HCT116 (cell line): ENCODE measurements at regions not wholly inside any gene's neighbourhood (a gene's known extent, or its start where the extent isn't known, plus 50 kb on each side); places are given as distances from the start of the nearest gene placed in this dataset.

Source experiments
- ATAC-seq: fragments of 200-7000 bp; cut with Tn5 transposase; 2 replicates; pipeline ENCODE4 v1.9.1; 2020; ENCODE audit warnings: mild to moderate bottlenecking, moderate library complexity
- BruUV-seq: library from RNA; stranded (reverse); fragments of 400-500 nt; replicated peaks from 2 replicates; lab custom pipeline; 2021; lab: Mats Ljungman, UMichigan
- CTCF ChIA-PET: fragments of 300-600 bp; sonication (Branson Sonifier 250); formaldehyde crosslinking; loops from one replicate; lab custom pipeline; 2021; ENCODE audit warnings: antibody characterized with exemption; lab: Charles Lee
- POLR2A ChIA-PET: fragments of 300-600, 350-600 bp; sonication (Branson Sonifier 250); formaldehyde crosslinking; loops from one replicate; lab custom pipeline; 2021; ENCODE audit warnings: antibody characterized with exemption; lab: Charles Lee
- RAD21 ChIA-PET, 2 experiments: fragments of 300-600 bp; sonication (Branson Sonifier 250); formaldehyde crosslinking; loops; one replicate each; lab custom pipeline; 2023; ENCODE audit warnings: low total read pairs in 2 of 2; ENCODE audit not compliant: uncharacterized antibody in 2 of 2, unreplicated experiment in 2 of 2, low non-redundant PET in 1 of 2; lab: Charles Lee
- DNase-seq: peaks from one replicate; pipeline ENCODE4 v3.0.0-alpha.2; 2010; ENCODE audit warnings: low read depth, low spot score
- H2AFZ ChIP-seq: fragments of 200-600 bp; shearing (Covaris generic), sonication (generic); 2 replicates; pipeline ENCODE4 v1.6.1; 2017; ENCODE audit warnings: low read depth, mixed run types, mixed read lengths, antibody characterized with exemption, low read length; ENCODE audit not compliant: poor library complexity, severe bottlenecking
- H3K27ac ChIP-seq: 2 replicates; pipeline ENCODE4 v1.5.1; 2012; ENCODE audit warnings: low read depth, low read length
- H3K27me3 ChIP-seq: fragments of 200-600 bp; sonication (generic); 2 replicates; pipeline ENCODE4 v1.6.1; 2016; ENCODE audit warnings: mixed run types, low read length, mixed read lengths; ENCODE audit not compliant: insufficient read depth
- H3K36me3 ChIP-seq, 2 experiments: fragments of 200-500 bp in 1 of 2; fragments of 200-600 bp in 1 of 2; sonication (Bioruptor generic) in 1 of 2; sonication (generic) in 1 of 2; 2 replicates each; pipeline versions ENCODE4 v1.5.1 to v1.6.1; 2014 to 2016; ENCODE audit warnings: low read length in 2 of 2, inconsistent platforms in 1 of 2, mixed read lengths in 1 of 2, mixed run types in 1 of 2; ENCODE audit not compliant: insufficient read depth in 2 of 2, control insufficient read depth in 1 of 2
- H3K4me1 ChIP-seq, 2 experiments: fragments of 200-600 bp in 1 of 2; sonication (generic) in 1 of 2; 2 replicates each; pipeline versions ENCODE4 v1.5.1 to v1.6.1; 2012 to 2017; ENCODE audit warnings: low read length in 2 of 2, inconsistent platforms in 1 of 2, mild to moderate bottlenecking in 1 of 2, mixed read lengths in 1 of 2, mixed run types in 1 of 2, moderate library complexity in 1 of 2; ENCODE audit not compliant: insufficient read depth in 2 of 2, control insufficient read depth in 1 of 2
- H3K4me2 ChIP-seq: fragments of 200-600 bp; sonication (generic); 2 replicates; pipeline ENCODE4 v1.6.1; 2017; ENCODE audit warnings: mixed run types, low read length, mixed read lengths
- H3K4me3 ChIP-seq, 2 experiments: fragments of 200-600 bp in 1 of 2; sonication (generic) in 1 of 2; replicated peaks in 1 of 2; 2 replicates each; pipeline ENCODE4 v1.5.1; 2011 to 2016; ENCODE audit warnings: low read length in 2 of 2, control low read depth in 1 of 2, low read depth in 1 of 2, mild to moderate bottlenecking in 1 of 2, mixed read lengths in 1 of 2, mixed run types in 1 of 2
- H3K79me2 ChIP-seq: fragments of 200-600 bp; sonication (generic); 2 replicates; pipeline ENCODE4 v1.6.1; 2017; ENCODE audit warnings: mild to moderate bottlenecking, mixed run types, low read length, moderate library complexity, mixed read lengths; ENCODE audit not compliant: insufficient read depth
- H3K9ac ChIP-seq: fragments of 200-600 bp; sonication (generic); 2 replicates; pipeline ENCODE4 v1.6.1; 2016; ENCODE audit warnings: low read length, mixed read lengths
- H3K9me2 ChIP-seq: fragments of 200-600 bp; sonication (generic), shearing (Covaris generic); 2 replicates; pipeline ENCODE4 v1.6.1; 2017; ENCODE audit warnings: mixed run types, mild to moderate bottlenecking, moderate library complexity; ENCODE audit not compliant: insufficient read depth
- H3K9me3 ChIP-seq, 2 experiments: fragments of 200-500 bp in 1 of 2; fragments of 200-600 bp in 1 of 2; sonication (Bioruptor generic) in 1 of 2; sonication (generic) in 1 of 2; 2 replicates each; pipeline ENCODE4 v1.6.1; 2014 to 2017; ENCODE audit warnings: low read length in 2 of 2, mixed read lengths in 2 of 2, inconsistent platforms in 1 of 2, low read depth in 1 of 2, mild to moderate bottlenecking in 1 of 2, mixed run types in 1 of 2, moderate library complexity in 1 of 2; ENCODE audit not compliant: control insufficient read depth in 1 of 2, insufficient read depth in 1 of 2
- H4K20me1 ChIP-seq: fragments of 200-600 bp; sonication (generic), shearing (Covaris generic); 2 replicates; pipeline ENCODE4 v1.6.1; 2017; ENCODE audit warnings: mixed run types, mild to moderate bottlenecking, moderate library complexity; ENCODE audit not compliant: insufficient read depth
- CTCF ChIP-seq, 3 experiments: fragments of 200-600 bp in 1 of 3; sonication (generic) in 1 of 3; IDR thresholded peaks in 2 of 3; conservative IDR thresholded peaks in 1 of 3; 2 replicates each; pipeline ENCODE4 v1.5.1; 2012 to 2017; ENCODE audit warnings: low read depth in 2 of 3, low read length in 2 of 3, antibody characterized with exemption in 1 of 3, borderline replicate concordance in 1 of 3, control low read depth in 1 of 3, mild to moderate bottlenecking in 1 of 3, mixed read lengths in 1 of 3, mixed run types in 1 of 3, moderate library complexity in 1 of 3; ENCODE audit not compliant: insufficient read depth in 1 of 3
- EGR1 ChIP-seq: IDR thresholded peaks from 2 replicates; pipeline ENCODE4 v1.6.1; 2012; ENCODE audit warnings: low read depth
- EZH2phosphoT487 ChIP-seq: fragments of 200-600 bp; IDR thresholded peaks from 2 replicates; pipeline ENCODE4 v1.6.1; 2018; ENCODE audit warnings: antibody characterized with exemption, borderline replicate concordance
- TCF7L2 ChIP-seq: IDR thresholded peaks from 2 replicates; pipeline ENCODE4 v1.7.0; 2011; ENCODE audit warnings: borderline replicate concordance, inconsistent platforms; ENCODE audit not compliant: insufficient read depth, insufficient read length; ENCODE audit errors: extremely low read depth
- ZBTB33 ChIP-seq: IDR thresholded peaks from 2 replicates; pipeline ENCODE4 v1.6.1; 2011; ENCODE audit warnings: mild to moderate bottlenecking, low read length, moderate library complexity; ENCODE audit not compliant: insufficient replicate concordance; ENCODE audit errors: extremely low read depth
- ZFX ChIP-seq: fragments of 450-650 bp; IDR thresholded peaks from 2 replicates; pipeline ENCODE4 v1.6.1; 2017
- intact Hi-C: fragments of 100-400 bp; cut with micrococcal nuclease; formaldehyde crosslinking; loops from 2 replicates; pipeline ENCODE4 v1.10.0; 2022
- TF ChIP-seq, protein P1 (sequence below): IDR thresholded peaks from 2 replicates; pipeline ENCODE4 v1.6.1; 2012; ENCODE audit warnings: low read depth

DNA sequence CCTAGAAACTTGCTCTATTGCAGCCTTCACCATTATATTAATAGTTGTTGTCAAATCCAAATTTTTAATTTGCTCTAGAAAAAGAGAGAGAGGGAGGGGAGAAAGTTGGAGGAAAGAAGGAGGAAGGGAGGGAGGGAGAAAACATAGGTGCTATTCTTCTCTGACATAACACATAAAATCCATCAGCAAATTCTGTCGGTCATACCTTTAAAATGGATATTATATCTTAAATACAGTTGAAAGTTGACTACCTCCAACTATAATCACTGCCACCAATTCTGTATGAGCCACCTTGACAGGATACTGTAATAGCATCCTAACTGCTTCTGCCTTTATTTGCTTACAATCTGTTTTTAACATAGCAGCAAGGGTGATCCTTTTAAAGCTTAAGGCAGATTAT is 314.7 kb upstream of the ALCAM start (continued):
- TF ChIP-seq, protein P1, sequence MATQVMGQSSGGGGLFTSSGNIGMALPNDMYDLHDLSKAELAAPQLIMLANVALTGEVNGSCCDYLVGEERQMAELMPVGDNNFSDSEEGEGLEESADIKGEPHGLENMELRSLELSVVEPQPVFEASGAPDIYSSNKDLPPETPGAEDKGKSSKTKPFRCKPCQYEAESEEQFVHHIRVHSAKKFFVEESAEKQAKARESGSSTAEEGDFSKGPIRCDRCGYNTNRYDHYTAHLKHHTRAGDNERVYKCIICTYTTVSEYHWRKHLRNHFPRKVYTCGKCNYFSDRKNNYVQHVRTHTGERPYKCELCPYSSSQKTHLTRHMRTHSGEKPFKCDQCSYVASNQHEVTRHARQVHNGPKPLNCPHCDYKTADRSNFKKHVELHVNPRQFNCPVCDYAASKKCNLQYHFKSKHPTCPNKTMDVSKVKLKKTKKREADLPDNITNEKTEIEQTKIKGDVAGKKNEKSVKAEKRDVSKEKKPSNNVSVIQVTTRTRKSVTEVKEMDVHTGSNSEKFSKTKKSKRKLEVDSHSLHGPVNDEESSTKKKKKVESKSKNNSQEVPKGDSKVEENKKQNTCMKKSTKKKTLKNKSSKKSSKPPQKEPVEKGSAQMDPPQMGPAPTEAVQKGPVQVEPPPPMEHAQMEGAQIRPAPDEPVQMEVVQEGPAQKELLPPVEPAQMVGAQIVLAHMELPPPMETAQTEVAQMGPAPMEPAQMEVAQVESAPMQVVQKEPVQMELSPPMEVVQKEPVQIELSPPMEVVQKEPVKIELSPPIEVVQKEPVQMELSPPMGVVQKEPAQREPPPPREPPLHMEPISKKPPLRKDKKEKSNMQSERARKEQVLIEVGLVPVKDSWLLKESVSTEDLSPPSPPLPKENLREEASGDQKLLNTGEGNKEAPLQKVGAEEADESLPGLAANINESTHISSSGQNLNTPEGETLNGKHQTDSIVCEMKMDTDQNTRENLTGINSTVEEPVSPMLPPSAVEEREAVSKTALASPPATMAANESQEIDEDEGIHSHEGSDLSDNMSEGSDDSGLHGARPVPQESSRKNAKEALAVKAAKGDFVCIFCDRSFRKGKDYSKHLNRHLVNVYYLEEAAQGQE, result no peak
- TF ChIP-seq EZH2phosphoT487 (no peak), EGR1 (no peak)

DNA sequence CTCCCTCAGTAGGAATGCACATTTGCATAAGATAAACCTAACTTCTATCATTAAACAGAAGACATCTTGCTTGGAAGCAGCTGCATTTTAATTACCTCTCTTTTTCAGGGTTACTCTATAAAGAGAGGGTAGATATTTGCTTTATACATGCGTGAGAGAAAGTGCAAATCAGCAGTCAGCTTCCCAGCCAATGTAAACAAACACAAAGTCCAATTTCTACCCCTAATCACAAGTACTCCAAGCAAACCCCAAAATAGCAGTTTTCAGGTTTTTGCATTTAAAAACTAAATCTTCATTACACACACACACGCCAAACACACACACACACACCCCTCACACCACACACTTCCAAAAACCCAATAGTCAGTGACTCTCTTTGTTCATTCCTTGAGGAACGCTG is 303.9 kb upstream of the ALCAM start:
- no peak overlapping the region for H3K9ac ChIP-seq
- peaks cover 3% of the 10 kb centered on the region; the same call in 1 of the 2 replicates for H3K9me2 ChIP-seq
- no peaks in the 10 kb centered on the region for H4K20me1 ChIP-seq
- intact Hi-C loops, result no loop called here
- no peak overlapping the region for H2AFZ ChIP-seq
- H3K4me1 ChIP-seq, result no peaks in the 10 kb centered on the region
- no peaks in the 10 kb centered on the region for H3K79me2 ChIP-seq
- H3K27ac ChIP-seq, result no peak overlapping the region
- BruUV-seq, result no TSS peak
- ChIA-PET CTCF (no interaction called here), POLR2A (no interaction called here), RAD21 (no interaction called here)
- TF ChIP-seq EZH2phosphoT487 (no peak), TCF7L2 (no peak), ZBTB33 (no peak), CTCF (IDR thresholded peaks at IDR 0.05 in 2 of 3, conservative IDR thresholded peaks at IDR 0.05 in 1 of 3; ENCODE audit: borderline replicate concordance in 1 of 3, insufficient read depth in 1 of 3, low read depth in 2 of 3, low read length in 2 of 3) (no peak), ZFX (no peak)
- H3K4me3 ChIP-seq, result no peak overlapping the region
- H3K27me3 ChIP-seq, result no peaks in the 10 kb centered on the region
- no peaks in the 10 kb centered on the region for H3K9me3 ChIP-seq
- no peak for DNase-seq
- no peaks in the 10 kb centered on the region for H3K36me3 ChIP-seq
- H3K4me2 ChIP-seq, result no peak overlapping the region
- no peak for ATAC-seq
